IMR-90 (cell line): ENCODE measurements at regions not wholly inside any gene's neighbourhood (a gene's known extent, or its start where the extent isn't known, plus 50 kb on each side); places are given as distances from the start of the nearest gene placed in this dataset.

ENCODE experiments used
- ATAC-seq: fragments of 200-7000 bp; cut with Tn5 transposase; 2 replicates; pipeline ENCODE4 v1.9.1; 2020; ENCODE audit warnings: low read depth, mild to moderate bottlenecking, moderate library complexity
- BruUV-seq: library from RNA; stranded (reverse); fragments of 400-500 nt; replicated peaks from 2 replicates; lab custom pipeline; 2021; lab: Mats Ljungman, UMichigan
- CTCF ChIA-PET: fragments of 300-600 bp; formaldehyde crosslinking; extraction: SDS; loops from one replicate; lab custom pipeline; 2021; ENCODE audit warnings: antibody characterized with exemption; lab: Yijun Ruan, JAX
- POLR2A ChIA-PET: fragments of 300-600 bp; sonication (Branson Sonifier 250); formaldehyde crosslinking; loops from one replicate; lab custom pipeline; 2022; ENCODE audit warnings: antibody characterized with exemption; ENCODE audit not compliant: unreplicated experiment; lab: Charles Lee
- DNase-seq: peaks from one replicate; pipeline ENCODE4 v3.0.0; 2013
- H2AFZ ChIP-seq: replicated peaks from 2 replicates; pipeline ENCODE3; 2013; ENCODE audit warnings: low read length, mild to moderate bottlenecking; ENCODE audit not compliant: poor library complexity
- H2AK5ac ChIP-seq: 2 replicates; pipeline ENCODE4 v1.6.1; 2013; ENCODE audit warnings: low read depth, low read length, inconsistent platforms
- H2AK9ac ChIP-seq: replicated peaks from 2 replicates; pipeline ENCODE3; 2013; ENCODE audit warnings: mild to moderate bottlenecking, low read depth, low read length, moderate library complexity; ENCODE audit not compliant: poor library complexity
- H2BK120ac ChIP-seq: 2 replicates; pipeline ENCODE4 v1.6.1; 2013; ENCODE audit warnings: low read depth, low read length, inconsistent platforms
- H2BK15ac ChIP-seq: 3 replicates; pipeline ENCODE4 v1.6.1; 2013; ENCODE audit warnings: low read depth, low read length, inconsistent platforms
- H2BK20ac ChIP-seq: 2 replicates; pipeline ENCODE4 v1.6.1; 2013; ENCODE audit warnings: low read depth, mild to moderate bottlenecking, inconsistent platforms, low read length, moderate library complexity
- H2BK5ac ChIP-seq: 2 replicates; pipeline ENCODE4 v1.6.1; 2013; ENCODE audit warnings: mild to moderate bottlenecking, low read depth, low read length, inconsistent platforms; ENCODE audit not compliant: poor library complexity, severe bottlenecking
- H3K14ac ChIP-seq: replicated peaks from 2 replicates; pipeline ENCODE4 v1.6.1; 2013; ENCODE audit warnings: low read depth, low read length, inconsistent platforms
- H3K18ac ChIP-seq: 2 replicates; pipeline ENCODE4 v1.6.1; 2013; ENCODE audit warnings: low read depth, low read length, control low read depth
- H3K23ac ChIP-seq: 2 replicates; pipeline ENCODE4 v1.6.1; 2013; ENCODE audit warnings: low read depth, low read length, inconsistent platforms
- H3K27ac ChIP-seq: 2 replicates; pipeline ENCODE4 v1.5.1; 2013; ENCODE audit warnings: mild to moderate bottlenecking, control low read depth, low read length; ENCODE audit not compliant: insufficient read depth
- H3K27me3 ChIP-seq: 2 replicates; pipeline ENCODE4 v1.6.1; 2013; ENCODE audit warnings: low read length; ENCODE audit not compliant: control insufficient read depth, insufficient read depth
- H3K36me3 ChIP-seq: 2 replicates; pipeline ENCODE4 v1.6.1; 2013; ENCODE audit warnings: low read length, mixed read lengths; ENCODE audit not compliant: control insufficient read depth, insufficient read depth
- H3K4ac ChIP-seq: 2 replicates; pipeline ENCODE4 v1.6.1; 2013; ENCODE audit warnings: low read depth, low read length, inconsistent platforms
- H3K4me1 ChIP-seq: 2 replicates; pipeline ENCODE4 v1.6.1; 2013; ENCODE audit warnings: low read length, mixed read lengths; ENCODE audit not compliant: control insufficient read depth, insufficient read depth
- H3K4me2 ChIP-seq: 2 replicates; pipeline ENCODE4 v1.6.1; 2013; ENCODE audit warnings: low read depth, mild to moderate bottlenecking, control low read depth, low read length, moderate library complexity
- H3K4me3 ChIP-seq: 2 replicates; pipeline ENCODE4 v1.5.1; 2013; ENCODE audit warnings: low read depth, mild to moderate bottlenecking, control low read depth, low read length, moderate library complexity; ENCODE audit not compliant: insufficient read depth
- H3K56ac ChIP-seq: 2 replicates; pipeline ENCODE4 v1.6.1; 2013; ENCODE audit warnings: low read length, inconsistent platforms; ENCODE audit not compliant: insufficient read depth; ENCODE audit errors: extremely low read depth
- H3K79me1 ChIP-seq, 2 experiments: 2 replicates each; pipeline ENCODE4 v1.6.1; 2013; ENCODE audit warnings: low read length in 2 of 2, inconsistent platforms in 1 of 2, low read depth in 1 of 2
- H3K9ac ChIP-seq: 2 replicates; pipeline ENCODE4 v1.6.1; 2013; ENCODE audit warnings: low read depth, low read length, control low read depth
- H3K9me1 ChIP-seq: 2 replicates; pipeline ENCODE4 v1.6.1; 2013; ENCODE audit warnings: low read length, inconsistent platforms; ENCODE audit not compliant: insufficient read depth
- H3K9me3 ChIP-seq: 2 replicates; pipeline ENCODE4 v1.6.1; 2013; ENCODE audit warnings: low read length; ENCODE audit not compliant: control insufficient read depth, insufficient read depth
- H4K20me1 ChIP-seq: 2 replicates; pipeline ENCODE4 v1.6.1; 2013; ENCODE audit warnings: low read length, inconsistent platforms; ENCODE audit not compliant: insufficient read depth
- H4K5ac ChIP-seq: 2 replicates; pipeline ENCODE4 v1.6.1; 2013; ENCODE audit warnings: mild to moderate bottlenecking, low read depth, low read length, control low read depth
- H4K8ac ChIP-seq, 2 experiments: 2 replicates each; pipeline ENCODE4 v1.6.1; 2013; ENCODE audit warnings: low read depth in 2 of 2, low read length in 2 of 2, control low read depth in 1 of 2, inconsistent platforms in 1 of 2
- H4K91ac ChIP-seq: 2 replicates; pipeline ENCODE4 v1.6.1; 2013; ENCODE audit warnings: low read depth, low read length, inconsistent platforms; ENCODE audit not compliant: insufficient read depth
- BHLHE40 ChIP-seq: fragments of 150-350 bp; IDR thresholded peaks from 2 replicates; pipeline ENCODE4 v1.6.1; 2016; ENCODE audit warnings: mild to moderate bottlenecking, low read depth, low read length
- CHD1 ChIP-seq: IDR thresholded peaks from 2 replicates; pipeline ENCODE4 v1.6.1; 2012; ENCODE audit warnings: low read depth, low read length, improper control_type of control experiment
- CTCF ChIP-seq: conservative IDR thresholded peaks from 2 replicates; pipeline ENCODE4 v1.5.1; 2012; ENCODE audit warnings: mild to moderate bottlenecking, low read depth, low read length, improper control_type of control experiment
- FOS ChIP-seq: fragments of 150-350 bp; IDR thresholded peaks from 2 replicates; pipeline ENCODE4 v1.6.1; 2016; ENCODE audit warnings: low read depth, low read length
- MAZ ChIP-seq: IDR thresholded peaks from 2 replicates; pipeline ENCODE4 v1.6.1; 2012; ENCODE audit warnings: low read depth, mild to moderate bottlenecking, low read length, improper control_type of control experiment, moderate library complexity, borderline replicate concordance
- MXI1 ChIP-seq: IDR thresholded peaks from 2 replicates; pipeline ENCODE4 v1.6.1; 2012; ENCODE audit warnings: low read depth, mild to moderate bottlenecking, low read length, moderate library complexity, borderline replicate concordance
- POLR2A ChIP-seq: IDR thresholded peaks from 2 replicates; pipeline ENCODE4 v1.6.1; 2012; ENCODE audit warnings: mild to moderate bottlenecking, low read depth, low read length
- RAD21 ChIP-seq: IDR thresholded peaks from 2 replicates; pipeline ENCODE4 v1.6.1; 2012; ENCODE audit warnings: low read length, improper control_type of control experiment
- RFX5 ChIP-seq: IDR thresholded peaks from 2 replicates; pipeline ENCODE4 v1.8.0; 2012; ENCODE audit warnings: low read depth, mild to moderate bottlenecking, low read length, moderate library complexity
- SMC3 ChIP-seq: fragments of 150-350 bp; IDR thresholded peaks from 2 replicates; pipeline ENCODE4 v1.6.1; 2016; ENCODE audit warnings: low read depth, mild to moderate bottlenecking, antibody characterized with exemption, low read length, moderate library complexity
- USF2 ChIP-seq: fragments of 150-350 bp; IDR thresholded peaks from 2 replicates; pipeline ENCODE4 v1.6.1; 2017; ENCODE audit warnings: mild to moderate bottlenecking, antibody characterized with exemption, low read length, low read depth
- WGBS, 2 experiments: methylation state at CpG; one replicate each; pipeline versions ENCODE4 v1.1.5 to v1.1.7; 2013; ENCODE audit warnings: missing lambda C conversion rate in 2 of 2; ENCODE audit not compliant: insufficient read length in 1 of 2; ENCODE audit errors: extremely low coverage in 2 of 2; 5-methylcytosine and 5-hydroxymethylcytosine counted together
- dilution Hi-C: fragments of 300-500 bp; cut with HindIII; formaldehyde crosslinking; loops from one replicate; pipeline ENCODE4 v1.14.3; 2018; ENCODE audit warnings: low sequenced_read_pairs; ENCODE audit not compliant: unreplicated experiment
- in situ Hi-C: fragments of 300-500 bp; cut with MboI; formaldehyde crosslinking; loops from 3 replicates; pipeline ENCODE4 v1.14.3; 2019; ENCODE audit warnings: low sequenced_read_pairs, inconsistent platforms, mixed read lengths
- intact Hi-C: fragments of 100-400 bp; cut with micrococcal nuclease; formaldehyde crosslinking; loops from 2 replicates; pipeline ENCODE4 v1.10.0; 2022
- TF ChIP-seq, protein P1 (sequence below): fragments of 150-350 bp; IDR thresholded peaks from 2 replicates; pipeline ENCODE4 v1.6.1; 2016; ENCODE audit warnings: low read depth, mild to moderate bottlenecking, low read length, moderate library complexity, borderline replicate concordance

DNA sequence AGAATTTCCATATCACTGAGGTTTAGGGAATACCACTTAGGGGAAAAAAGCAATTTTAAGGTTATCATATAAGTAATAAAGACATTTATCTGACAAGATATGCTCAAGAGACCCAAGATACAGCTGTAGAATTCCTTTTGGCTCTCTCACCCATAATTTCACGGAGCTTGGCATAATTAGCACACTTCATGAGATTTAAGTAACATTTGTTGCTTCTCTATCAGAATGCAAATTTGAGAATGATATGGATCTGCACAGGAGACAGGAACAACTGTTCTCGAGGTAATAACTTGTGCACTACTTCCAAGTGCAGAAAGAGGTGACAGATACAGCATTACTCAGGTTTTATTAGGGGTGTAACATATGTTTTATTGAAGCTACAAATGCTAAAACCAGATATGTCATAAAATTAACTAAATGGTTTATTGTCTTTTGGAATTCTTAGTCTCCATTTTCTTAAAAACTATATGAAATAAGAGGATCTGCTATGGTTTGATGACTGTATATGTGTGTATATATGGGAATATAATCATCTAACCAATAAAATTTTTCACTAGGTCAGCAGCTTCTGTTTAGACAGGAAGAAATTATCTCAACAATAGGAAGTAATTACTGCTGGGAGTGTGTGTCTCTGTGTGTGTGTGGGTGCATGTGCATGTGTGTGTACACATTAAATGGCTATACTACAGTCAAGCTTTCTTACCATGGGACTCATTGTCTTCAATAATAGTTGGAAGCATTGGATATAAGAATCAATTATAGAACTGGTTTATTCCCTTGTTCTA, 401.3 kb downstream of the PCDH17 start:
- H3K27me3 ChIP-seq = no peaks in the 10 kb centered on the region
- H3K4ac ChIP-seq = no peak overlapping the region
- no peak overlapping the region for H3K4me3 ChIP-seq
- H2AK9ac ChIP-seq = no peak overlapping the region
- H2BK5ac ChIP-seq = no peak overlapping the region
- H2AFZ ChIP-seq = no peak overlapping the region
- intact Hi-C loops = no loop called here
- H3K23ac ChIP-seq = no peak overlapping the region
- H3K27ac ChIP-seq = no peak overlapping the region
- no peaks in the 10 kb centered on the region for H3K79me1 ChIP-seq
- no peak overlapping the region for H4K5ac ChIP-seq
- no peak for TF ChIP-seq POLR2A
- no peak for TF ChIP-seq RFX5
- TF ChIP-seq MAZ = no peak
- no peak for TF ChIP-seq SMC3
- TF ChIP-seq CHD1 = no peak
- TF ChIP-seq USF2 = no peak
- no peak for TF ChIP-seq CTCF
- TF ChIP-seq, protein P1, sequence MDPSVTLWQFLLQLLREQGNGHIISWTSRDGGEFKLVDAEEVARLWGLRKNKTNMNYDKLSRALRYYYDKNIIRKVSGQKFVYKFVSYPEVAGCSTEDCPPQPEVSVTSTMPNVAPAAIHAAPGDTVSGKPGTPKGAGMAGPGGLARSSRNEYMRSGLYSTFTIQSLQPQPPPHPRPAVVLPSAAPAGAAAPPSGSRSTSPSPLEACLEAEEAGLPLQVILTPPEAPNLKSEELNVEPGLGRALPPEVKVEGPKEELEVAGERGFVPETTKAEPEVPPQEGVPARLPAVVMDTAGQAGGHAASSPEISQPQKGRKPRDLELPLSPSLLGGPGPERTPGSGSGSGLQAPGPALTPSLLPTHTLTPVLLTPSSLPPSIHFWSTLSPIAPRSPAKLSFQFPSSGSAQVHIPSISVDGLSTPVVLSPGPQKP = no peak
- TF ChIP-seq MXI1 = no peak
- TF ChIP-seq BHLHE40 = no peak
- no peak for TF ChIP-seq RAD21
- TF ChIP-seq FOS = no peak
- H4K20me1 ChIP-seq = no peaks in the 10 kb centered on the region
- H3K9me1 ChIP-seq = no peaks in the 10 kb centered on the region
- dilution Hi-C loops = no loop called here
- H3K4me1 ChIP-seq = no peaks in the 10 kb centered on the region
- CTCF ChIA-PET = no interaction called here
- no peak overlapping the region for H4K8ac ChIP-seq
- no TSS peak for BruUV-seq
- H3K56ac ChIP-seq = no peak overlapping the region
- no CpG with 5 or more reads among the region's 2 CpGs for WGBS, 2 experiments
- ATAC-seq (no peak), DNase-seq (no peak)
- no peak overlapping the region for H2BK120ac ChIP-seq
- H3K4me2 ChIP-seq = no peak overlapping the region
- no peaks in the 10 kb centered on the region for H3K36me3 ChIP-seq
- H3K9me3 ChIP-seq = no peaks in the 10 kb centered on the region
- H2BK15ac ChIP-seq = no peak overlapping the region
- POLR2A ChIA-PET = no interaction called here
- no peak overlapping the region for H2BK20ac ChIP-seq
- H4K91ac ChIP-seq = no peak overlapping the region
- in situ Hi-C loops = no loop called here
- no peak overlapping the region for H3K14ac ChIP-seq
- H3K18ac ChIP-seq = no peak overlapping the region
- no peak overlapping the region for H3K9ac ChIP-seq
- no peak overlapping the region for H2AK5ac ChIP-seq
